Endothelial cell of umbilical vein (primary cell): ENCODE measurements at regions not wholly inside any gene's neighbourhood (a gene's known extent, or its start where the extent isn't known, plus 50 kb on each side); places are given as distances from the start of the nearest gene placed in this dataset.

Source experiments
- BruUV-seq: library from RNA; stranded (reverse); fragments of 400-500 nt; replicated peaks from 2 replicates; lab custom pipeline; 2021; lab: Mats Ljungman, UMichigan
- CTCF ChIA-PET: fragments of 300-600, 350-600 bp; sonication (Branson Sonifier 250); formaldehyde crosslinking; loops from one replicate; lab custom pipeline; 2021; ENCODE audit warnings: antibody characterized with exemption, inconsistent platforms; lab: Charles Lee
- POLR2A ChIA-PET: fragments of 300-600, 350-600 bp; sonication (Branson Sonifier 250); formaldehyde crosslinking; loops from one replicate; lab custom pipeline; 2021; ENCODE audit warnings: antibody characterized with exemption, inconsistent platforms; lab: Charles Lee
- DNase-seq: peaks from one replicate; pipeline ENCODE4 v3.0.0-alpha.2; 2011; ENCODE audit warnings: low read depth, low spot score
- FAIRE-seq: peaks from 2 replicates; lab custom pipeline; 2011; peaks lifted over from hg19 to GRCh38; lab: Jason Lieb, UNC
- H2AFZ ChIP-seq: 2 replicates; pipeline ENCODE4 v1.6.0; 2012; ENCODE audit warnings: low read depth, low read length, control low read depth, inconsistent platforms
- H3K27ac ChIP-seq: 2 replicates; pipeline ENCODE4 v1.5.1; 2011; ENCODE audit warnings: low read depth, mild to moderate bottlenecking, control low read depth, low read length, moderate library complexity; ENCODE audit not compliant: insufficient read depth
- H3K27me3 ChIP-seq, 2 experiments: 2 replicates each; pipeline versions ENCODE4 v1.6.0 to v1.6.1; 2011; ENCODE audit warnings: low read length in 2 of 2, mixed read lengths in 1 of 2; ENCODE audit not compliant: control insufficient read depth in 2 of 2, insufficient read depth in 2 of 2
- H3K36me3 ChIP-seq, 2 experiments: 2 replicates in 1 of 2; 3 replicates in 1 of 2; pipeline ENCODE4 v1.5.1; 2011; ENCODE audit warnings: low read length in 2 of 2, mild to moderate bottlenecking in 1 of 2, moderate library complexity in 1 of 2; ENCODE audit not compliant: control insufficient read depth in 2 of 2, insufficient read depth in 2 of 2; ENCODE audit errors: extremely low read depth in 1 of 2
- H3K4me1 ChIP-seq: 3 replicates; pipeline ENCODE4 v1.5.1; 2011; ENCODE audit warnings: mild to moderate bottlenecking, low read length; ENCODE audit not compliant: control insufficient read depth, insufficient read depth; ENCODE audit errors: extremely low read depth
- H3K4me2 ChIP-seq: 2 replicates; pipeline ENCODE4 v1.6.1; 2011; ENCODE audit warnings: low read length, control low read depth, mixed read lengths; ENCODE audit not compliant: insufficient read depth
- H3K4me3 ChIP-seq, 3 experiments: fragments of 200-600 bp in 1 of 3; sonication (generic), shearing (Covaris generic) in 1 of 3; replicated peaks in 1 of 3; 2 replicates each; pipeline ENCODE4 v1.5.1; 2011 to 2016; ENCODE audit warnings: control low read depth in 3 of 3, low read length in 3 of 3, mild to moderate bottlenecking in 2 of 3, inconsistent platforms in 1 of 3, low read depth in 1 of 3, moderate library complexity in 1 of 3; ENCODE audit not compliant: insufficient read depth in 1 of 3
- H3K79me2 ChIP-seq: 2 replicates; pipeline ENCODE4 v1.6.0; 2012; ENCODE audit warnings: low read length, inconsistent platforms; ENCODE audit not compliant: control insufficient read depth, insufficient read depth
- H3K9ac ChIP-seq: replicated peaks from 2 replicates; pipeline ENCODE3; 2011; ENCODE audit warnings: low read length, control low read depth; ENCODE audit not compliant: insufficient read depth; ENCODE audit errors: extremely low read depth
- H3K9me1 ChIP-seq: replicated peaks from 3 replicates; pipeline ENCODE4 v1.6.0; 2011; ENCODE audit warnings: mild to moderate bottlenecking, low read length; ENCODE audit not compliant: control insufficient read depth, insufficient read depth; ENCODE audit errors: extremely low read depth
- H3K9me3 ChIP-seq: replicated peaks from 2 replicates; pipeline ENCODE4 v1.5.1; 2012; ENCODE audit warnings: low read length, inconsistent platforms; ENCODE audit not compliant: control insufficient read depth, insufficient read depth
- H4K20me1 ChIP-seq: replicated peaks from 2 replicates; pipeline ENCODE3; 2011; ENCODE audit warnings: mild to moderate bottlenecking, low read length; ENCODE audit not compliant: control insufficient read depth, insufficient read depth; ENCODE audit errors: extremely low read depth
- CTCF ChIP-seq, 2 donors: IDR thresholded peaks; 1 replicate in 1 of 2; 2 replicates in 1 of 2; pipeline ENCODE4 v1.5.1; 2011; ENCODE audit warnings: low read length in 2 of 2, mild to moderate bottlenecking in 2 of 2, moderate library complexity in 2 of 2, control low read depth in 1 of 2, inconsistent platforms in 1 of 2, low read depth in 1 of 2; ENCODE audit not compliant: insufficient read depth in 1 of 2; ENCODE audit errors: extremely low read depth in 1 of 2
- EZH2 ChIP-seq: IDR thresholded peaks from 2 replicates; pipeline ENCODE4 v1.6.1; 2012; ENCODE audit warnings: borderline replicate concordance, low read depth, mild to moderate bottlenecking, moderate library complexity, low read length, inconsistent platforms; ENCODE audit not compliant: severe bottlenecking
- GATA2 ChIP-seq: IDR thresholded peaks from 2 replicates; pipeline ENCODE4 v1.7.0; 2011; ENCODE audit warnings: low read depth, mild to moderate bottlenecking, moderate library complexity, mixed read lengths, low read length; ENCODE audit not compliant: insufficient read length, insufficient read depth
- JUN ChIP-seq: IDR thresholded peaks from 2 replicates; pipeline ENCODE4 v1.6.1; 2011; ENCODE audit warnings: borderline replicate concordance, low read depth; ENCODE audit not compliant: insufficient read length, insufficient read depth
- MAX ChIP-seq: IDR thresholded peaks from 2 replicates; pipeline ENCODE4 v1.6.1; 2011; ENCODE audit not compliant: insufficient read depth, insufficient read length
- MYC ChIP-seq: IDR thresholded peaks from one replicate; pipeline ENCODE4 v1.6.1; 2011; ENCODE audit warnings: mild to moderate bottlenecking, low read depth, low read length
- dilution Hi-C: fragments of 300-500 bp; cut with MboI; formaldehyde crosslinking; loops from one replicate; pipeline ENCODE4 v1.15.0; 2019; ENCODE audit warnings: low sequenced_read_pairs; ENCODE audit not compliant: extremely low pct_ligation_motif_present
- intact Hi-C: fragments of 100-400 bp; cut with micrococcal nuclease; formaldehyde crosslinking; loops from one replicate; pipeline ENCODE4 v1.10.0; 2022

- intact Hi-C loops = no loop called here
- BruUV-seq = no TSS peak
- CTCF ChIA-PET = interaction anchor here (0.9 to 2.0 kb wide), 5 partner anchors 10 to 962 kb away, joined by 3 to 6 read pairs (median 5); no protein-coding TSS in a partner anchor
These were observed 179.3 kb upstream of the TMEM260 start for GRCh38 chr14:56400109-56400825.

More at GRCh38 chr14:56400109-56400825, 179.3 kb upstream of the TMEM260 start:
- DNase-seq (peak; percentile 54), FAIRE-seq (peak; percentile 70)
- peak overlapping the region; percentile 8 for H3K4me2 ChIP-seq
- no peaks in the 10 kb centered on the region for H3K9me1 ChIP-seq
- no peaks in the 10 kb centered on the region for H3K27me3 ChIP-seq
- peaks cover 3% of the 10 kb centered on the region for H3K4me1 ChIP-seq
- no peak overlapping the region for H3K4me3 ChIP-seq
- H2AFZ ChIP-seq = peak overlapping the region; percentile 37
- dilution Hi-C loops = no loop called here
- TF ChIP-seq GATA2 (no peak), MYC (no peak), MAX (no peak), JUN (no peak), EZH2 (no peak), CTCF (IDR thresholded peaks at IDR 0.05; ENCODE audit: extremely low read depth in 1 of 2, insufficient read depth in 1 of 2, low read depth in 1 of 2, low read length in 2 of 2) (no peak)
- H3K36me3 ChIP-seq = no peaks in the 10 kb centered on the region
- no peaks in the 10 kb centered on the region for H3K9me3 ChIP-seq
- H3K9ac ChIP-seq = no peak overlapping the region
- H3K79me2 ChIP-seq = no peaks in the 10 kb centered on the region
- H4K20me1 ChIP-seq = no peaks in the 10 kb centered on the region
- no peak overlapping the region for H3K27ac ChIP-seq
- POLR2A ChIA-PET = no interaction called here
